K562 (cell line): ENCODE measurements at regions not wholly inside any gene's neighbourhood (a gene's known extent, or its start where the extent isn't known, plus 50 kb on each side); places are given as distances from the start of the nearest gene placed in this dataset.

Source experiments
- ATAC-seq: fragments of 200-7000 bp; cut with Tn5 transposase; 3 replicates; pipeline ENCODE4 v1.9.1; 2020; ENCODE audit warnings: moderate library complexity
- BruUV-seq: library from RNA; stranded (reverse); fragments of 400-500 nt; replicated peaks from 2 replicates; lab custom pipeline; 2021; lab: Mats Ljungman, UMichigan
- CTCF ChIA-PET: fragments of 300-600 bp; formaldehyde crosslinking; extraction: SDS; loops from one replicate; lab custom pipeline; 2021; ENCODE audit warnings: low intra/inter-chr PET ratio; lab: Yijun Ruan, JAX
- POLR2A ChIA-PET: fragments of 300-600, 350-650 bp; sonication (Branson Sonifier 250); formaldehyde crosslinking; extraction: SDS; loops from one replicate; lab custom pipeline; 2021; ENCODE audit warnings: antibody characterized with exemption, inconsistent platforms; lab: Yijun Ruan, JAX
- DNase-seq, 4 experiments: peaks; one replicate each; pipeline versions ENCODE4 v3.0.0 to v3.0.0-alpha.2; 2011 to 2018; ENCODE audit warnings: low spot score in 3 of 4, mixed read lengths in 3 of 4; ENCODE audit errors: extremely low read depth in 1 of 4
- FAIRE-seq: peaks from 2 replicates; lab custom pipeline; 2011; peaks lifted over from hg19 to GRCh38; lab: Jason Lieb, UNC
- H2AFZ ChIP-seq: 2 replicates; pipeline ENCODE4 v1.6.0; 2011; ENCODE audit warnings: low read depth, low read length, control low read depth, inconsistent platforms
- H3K27ac ChIP-seq: fragments of 200-600 bp; 3 replicates; pipeline ENCODE4 v1.8.0; 2011; ENCODE audit warnings: low read depth, mild to moderate bottlenecking, control low read depth, inconsistent platforms, low read length, moderate library complexity, mixed read lengths; ENCODE audit errors: extremely low read depth
- H3K27me3 ChIP-seq, 2 experiments: fragments of 300-600 bp in 1 of 2; 2 replicates in 1 of 2; 3 replicates in 1 of 2; pipeline versions ENCODE4 v1.6.0 to v1.8.0; 2011; ENCODE audit warnings: inconsistent platforms in 2 of 2, low read length in 2 of 2, mild to moderate bottlenecking in 1 of 2, mixed read lengths in 1 of 2, moderate library complexity in 1 of 2; ENCODE audit not compliant: control insufficient read depth in 2 of 2, insufficient read depth in 2 of 2
- H3K36me3 ChIP-seq: fragments of 300-600 bp; 3 replicates; pipeline ENCODE4 v1.8.0; 2011; ENCODE audit warnings: mild to moderate bottlenecking, low read length, inconsistent platforms; ENCODE audit not compliant: control insufficient read depth, insufficient read depth
- H3K4me1 ChIP-seq, 2 experiments: fragments of 200-600 bp in 1 of 2; replicated peaks in 1 of 2; 2 replicates in 1 of 2; 3 replicates in 1 of 2; pipeline versions ENCODE4 v1.5.1 to v1.8.0; 2011; ENCODE audit warnings: inconsistent platforms in 2 of 2, low read length in 2 of 2, mild to moderate bottlenecking in 1 of 2, mixed read lengths in 1 of 2, moderate library complexity in 1 of 2; ENCODE audit not compliant: control insufficient read depth in 2 of 2, insufficient read depth in 2 of 2
- H3K4me2 ChIP-seq: 2 replicates; pipeline ENCODE4 v1.6.1; 2011; ENCODE audit warnings: low read length, control low read depth, inconsistent platforms, mixed read lengths; ENCODE audit not compliant: insufficient read depth
- H3K4me3 ChIP-seq: fragments of 200-600 bp; sonication (generic), shearing (Covaris generic); 2 replicates; pipeline ENCODE4 v1.5.1; 2016; ENCODE audit warnings: control low read depth, inconsistent platforms
- H3K79me2 ChIP-seq: fragments of 200-600 bp; 3 replicates; pipeline ENCODE4 v1.8.0; 2011; ENCODE audit warnings: low read length, inconsistent platforms; ENCODE audit not compliant: control insufficient read depth, insufficient read depth
- H3K9ac ChIP-seq, 2 experiments: 2 replicates each; pipeline versions ENCODE4 v1.6.0 to v1.6.1; 2011; ENCODE audit warnings: low read depth in 2 of 2, low read length in 2 of 2, control low read depth in 1 of 2, inconsistent platforms in 1 of 2, mild to moderate bottlenecking in 1 of 2, mixed read lengths in 1 of 2; ENCODE audit not compliant: insufficient read depth in 1 of 2
- H3K9me1 ChIP-seq: one replicate; pipeline ENCODE4 v1.6.0; 2011; ENCODE audit warnings: inconsistent platforms, mild to moderate bottlenecking, low read length, moderate library complexity; ENCODE audit not compliant: control insufficient read depth, insufficient read depth
- H3K9me3 ChIP-seq: replicated peaks from 2 replicates; pipeline ENCODE4 v1.5.1; 2011; ENCODE audit warnings: low read depth, low read length, inconsistent platforms; ENCODE audit not compliant: control insufficient read depth, insufficient read depth
- H4K20me1 ChIP-seq: replicated peaks from 2 replicates; pipeline ENCODE4 v1.6.1; 2011; ENCODE audit warnings: low read length, inconsistent platforms, mixed read lengths; ENCODE audit not compliant: control insufficient read depth, insufficient read depth
- CBX3 ChIP-seq, 2 experiments: IDR thresholded peaks; 1 replicate in 1 of 2; 2 replicates in 1 of 2; pipeline ENCODE4 v1.6.1; 2012; ENCODE audit warnings: inconsistent platforms in 2 of 2, low read length in 2 of 2, borderline replicate concordance in 1 of 2, control low read depth in 1 of 2
- GABPA ChIP-seq: fragments of 200-800 bp; sonication (Bioruptor generic); conservative IDR thresholded peaks from 2 replicates; pipeline ENCODE4 v1.6.1; 2016; ENCODE audit warnings: low read depth, missing genetic modification characterization, missing compliant biosample characterization
- KLF16 ChIP-seq: IDR thresholded peaks from 2 replicates; pipeline ENCODE4 v1.6.1; 2016; ENCODE audit warnings: antibody characterized with exemption
- NBN ChIP-seq: fragments of 450-650 bp; IDR thresholded peaks from 2 replicates; pipeline ENCODE4 v1.6.1; 2016; ENCODE audit warnings: low read depth, mild to moderate bottlenecking
- PURB ChIP-seq: sonication (generic); formaldehyde crosslinking; IDR thresholded peaks from 2 replicates; pipeline ENCODE4 v1.9.0; 2021; ENCODE audit warnings: low read depth, mild to moderate bottlenecking, missing genetic modification reagents
- SIN3B ChIP-seq: fragments of 450-650 bp; IDR thresholded peaks from 2 replicates; pipeline ENCODE4 v1.6.1; 2017; ENCODE audit warnings: low read depth, mild to moderate bottlenecking, moderate library complexity
- SRSF3 ChIP-seq: fragments of 200-400 bp; formaldehyde crosslinking; IDR thresholded peaks from 2 replicates; pipeline ENCODE4 v1.6.1; 2016; ENCODE audit warnings: mild to moderate bottlenecking, low read length, moderate library complexity; ENCODE audit not compliant: insufficient read depth
- TCFL5 ChIP-seq: fragments of 250-450 bp; sonication (Bioruptor Pico); conservative IDR thresholded peaks from 2 replicates; pipeline ENCODE4 v1.6.1; 2021; ENCODE audit warnings: mild to moderate bottlenecking, moderate library complexity, matching md5 sums
- ZFP30 ChIP-seq: fragments of 250-450 bp; sonication (Bioruptor Pico); IDR thresholded peaks from 2 replicates; pipeline ENCODE4 v1.8.0; 2022; ENCODE audit warnings: moderate library complexity, mild to moderate bottlenecking, inconsistent platforms, borderline replicate concordance
- ZMIZ1 ChIP-seq, 2 experiments: fragments of 150-350 bp in 1 of 2; IDR thresholded peaks; 2 replicates each; pipeline ENCODE4 v1.6.1; 2012 to 2016; ENCODE audit warnings: low read depth in 2 of 2, low read length in 2 of 2, mild to moderate bottlenecking in 1 of 2, moderate library complexity in 1 of 2
- ZNF140 ChIP-seq: fragments of 250-450 bp; sonication (Bioruptor Pico); IDR thresholded peaks from 2 replicates; pipeline ENCODE4 v1.8.0; 2021; ENCODE audit warnings: moderate library complexity, mild to moderate bottlenecking, inconsistent platforms
- ZNF253 ChIP-seq: fragments of 250-450 bp; sonication (Bioruptor Pico); conservative IDR thresholded peaks from 2 replicates; pipeline ENCODE4 v1.6.1; 2021; ENCODE audit warnings: mild to moderate bottlenecking
- WGBS: fragments of 100-300 bp; shearing (Covaris generic); methylation state at CpG from one replicate; pipeline ENCODE4 v1.1.6; 2016; ENCODE audit warnings: low coverage, mixed read lengths; ENCODE audit not compliant: insufficient coverage; ENCODE audit errors: missing lambda C conversion rate; 5-methylcytosine and 5-hydroxymethylcytosine counted together
- in situ Hi-C: fragments of 300-500 bp; cut with MboI; formaldehyde crosslinking; loops from 4 replicates; pipeline ENCODE4 v1.15.0; 2018; ENCODE audit warnings: inconsistent platforms, mixed read lengths
- intact Hi-C: fragments of 100-400 bp; cut with micrococcal nuclease; formaldehyde crosslinking; loops from 2 replicates; pipeline ENCODE4 v1.14.2; 2022

- Histone ChIP-seq H3K9ac (no peak overlapping the region), H3K79me2 (no peaks in the 10 kb centered on the region), H3K9me3 (no peaks in the 10 kb centered on the region), H3K4me2 (no peak overlapping the region), H3K27me3 (no peaks in the 10 kb centered on the region), H3K4me3 (no peak overlapping the region), H3K36me3 (no peaks in the 10 kb centered on the region), H3K9me1 (no peaks in the 10 kb centered on the region), H3K27ac (no peak overlapping the region), H2AFZ (no peak overlapping the region), H3K4me1 (no peaks in the 10 kb centered on the region), H4K20me1 (no peaks in the 10 kb centered on the region)
- ATAC-seq: no peak
- CTCF ChIA-PET: no interaction called here
- FAIRE-seq: no peak
- intact Hi-C loops: no loop called here
- DNase-seq: no peak
- 0% methylated on average over 4 of the region's 6 CpGs for WGBS
- BruUV-seq: no TSS peak
- in situ Hi-C loops: no loop called here
- POLR2A ChIA-PET: no interaction called here
- TF ChIP-seq TCFL5 (no peak), KLF16 (no peak), ZFP30 (no peak), SIN3B (no peak), NBN (no peak)
- TF ChIP-seq, all 486 proteins: peak for 0
These were observed 312.7 kb downstream of the DMRT2 start for GRCh38 chr9:1362845-1363244.

GRCh38 chr9:1366276-1366675 is 316.1 kb downstream of the DMRT2 start:
- H3K36me3 ChIP-seq: no peaks in the 10 kb centered on the region
- no peaks in the 10 kb centered on the region for H3K4me1 ChIP-seq
- ChIA-PET CTCF (no interaction called here), POLR2A (no interaction called here)
- intact Hi-C loops (no loop called here), in situ Hi-C loops (no loop called here)
- DNase-seq (no peak), FAIRE-seq (no peak), ATAC-seq (no peak)
- no peak for TF ChIP-seq ZMIZ1 (IDR thresholded peaks at IDR 0.05; ENCODE audit: low read depth in 2 of 2, low read length in 2 of 2)
- TF ChIP-seq ZNF253 (CRISPR knock-in tag): no peak
- TF ChIP-seq ZNF140 (CRISPR knock-in tag): no peak
- no peak for TF ChIP-seq CBX3 (IDR thresholded peaks at IDR 0.05; ENCODE audit: borderline replicate concordance in 1 of 2, low read length in 2 of 2)
- no peak for TF ChIP-seq SRSF3
- TF ChIP-seq PURB (CRISPR knock-in tag): no peak
- TF ChIP-seq GABPA: no peak
- WGBS: 0% methylated on average over 2 of the region's 2 CpGs
- H3K79me2 ChIP-seq: no peaks in the 10 kb centered on the region
- H4K20me1 ChIP-seq: no peaks in the 10 kb centered on the region
- H3K4me3 ChIP-seq: no peak overlapping the region
- no peak overlapping the region for H3K9ac ChIP-seq
- no peak overlapping the region for H3K27ac ChIP-seq
- H3K9me1 ChIP-seq: no peaks in the 10 kb centered on the region
- H3K4me2 ChIP-seq: no peak overlapping the region
- H2AFZ ChIP-seq: no peak overlapping the region
- no peaks in the 10 kb centered on the region for H3K9me3 ChIP-seq
- BruUV-seq: no TSS peak
- no peaks in the 10 kb centered on the region for H3K27me3 ChIP-seq
